Upper lobe of left lung (tissue), 6 donors: ENCODE measurements at regions not wholly inside any gene's neighbourhood (a gene's known extent, or its start where the extent isn't known, plus 50 kb on each side); places are given as distances from the start of the nearest gene placed in this dataset.

Source experiments
- ATAC-seq, 2 donors: fragments of 200-7000 bp; cut with Tn5 transposase; one replicate each; pipeline ENCODE4 v1.9.1; 2022; ENCODE audit warnings: mild to moderate bottlenecking in 2 of 2, moderate library complexity in 2 of 2; ENCODE audit not compliant: low FRiP score in 2 of 2
- DNase-seq, 2 donors: peaks; one replicate each; pipeline ENCODE4 v3.0.0-alpha.2; 2019 to 2020
- H3K27ac ChIP-seq, 4 donors: fragments of 200-600 bp; sonication (generic); one replicate each; pipeline ENCODE4 v1.5.1; 2016 to 2019
- H3K27me3 ChIP-seq, 4 donors: fragments of 200-600 bp; sonication (generic); one replicate each; pipeline ENCODE4 v1.5.1; 2017 to 2019
- H3K36me3 ChIP-seq, 4 donors: fragments of 200-600 bp; sonication (generic); one replicate each; pipeline ENCODE4 v1.5.1; 2016 to 2019
- H3K4me1 ChIP-seq, 4 donors: fragments of 200-600 bp; sonication (generic); one replicate each; pipeline ENCODE4 v1.5.1; 2018 to 2019
- H3K4me3 ChIP-seq, 4 donors: fragments of 200-600 bp; sonication (generic); one replicate each; pipeline ENCODE4 v1.5.1; 2017 to 2019; ENCODE audit warnings: mild to moderate bottlenecking in 2 of 4, moderate library complexity in 1 of 4
- H3K9me3 ChIP-seq, 4 donors: fragments of 200-600 bp; sonication (generic); one replicate each; pipeline ENCODE4 v1.5.1; 2018 to 2019
- EP300 ChIP-seq, 4 donors: sonication (generic); formaldehyde crosslinking; IDR thresholded peaks; one replicate each; pipeline ENCODE4 v1.5.1; 2017; ENCODE audit warnings: antibody characterized with exemption in 4 of 4, control low read depth in 2 of 4
- POLR2A ChIP-seq, 4 donors: fragments of 450-650 bp; IDR thresholded peaks; one replicate each; pipeline ENCODE4 v1.5.1; 2016 to 2017; ENCODE audit warnings: antibody characterized with exemption in 4 of 4, mild to moderate bottlenecking in 2 of 4
- POLR2AphosphoS5 ChIP-seq, 2 donors: sonication (generic); formaldehyde crosslinking; IDR thresholded peaks; one replicate each; pipeline ENCODE4 v1.5.1; 2017; ENCODE audit warnings: antibody characterized with exemption in 2 of 2
- WGBS, 2 donors: methylation state at CpG; one replicate each; pipeline ENCODE4 v1.1.5; 2017 to 2018; 5-methylcytosine and 5-hydroxymethylcytosine counted together
- TF ChIP-seq, protein P1 (sequence below), 6 experiments: fragments of 450-650 bp in 4 of 6; fragments of 200-600 bp in 2 of 6; sonication (generic) in 2 of 6; IDR thresholded peaks; one replicate each; pipeline ENCODE4 v1.5.1; 2016 to 2019; ENCODE audit warnings: antibody characterized with exemption in 6 of 6
- donor health status: DM: no; HTN: no; CAD: no; lungs with moderate emphysema.
- donor health status: DM: no; HTN: yes; CAD: no; lungs with severe emphysema.

DNA sequence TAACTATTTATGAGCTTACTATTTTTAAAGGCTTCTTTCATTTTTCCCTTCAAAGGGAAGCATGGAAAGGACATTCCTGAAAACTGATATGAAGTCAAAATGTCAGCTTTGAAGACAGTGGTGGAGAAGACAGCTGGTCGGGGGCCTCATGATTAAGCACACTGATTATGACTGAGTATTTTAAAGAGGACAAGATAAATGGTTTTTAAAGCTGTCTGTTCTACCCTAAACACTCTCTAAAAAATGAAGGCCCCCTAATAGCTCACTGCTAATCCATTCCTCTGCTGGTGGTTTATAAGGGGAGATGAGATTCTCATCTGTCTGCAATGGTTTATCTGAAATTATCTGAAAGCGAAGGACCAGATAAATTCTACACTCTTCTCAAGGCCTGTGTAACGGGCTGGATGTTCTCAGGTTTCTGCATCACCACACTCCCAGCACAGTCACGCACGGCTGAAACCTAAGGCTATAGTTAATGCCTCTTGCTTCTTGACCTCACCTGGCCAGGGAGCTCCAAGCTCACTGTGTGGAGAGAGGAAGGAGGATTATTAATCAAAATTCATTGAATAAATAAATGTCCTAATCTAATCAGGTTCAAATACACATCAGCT lies 86.9 kb upstream of the DOCK9 start:
- 91 to 92% methylated on average over 5 of the region's 5 CpGs for WGBS, 2 donors
- Histone ChIP-seq H3K4me1 (peaks cover 0 to 25% (median 15%) of the 10 kb centered on the region in 4 donors), H3K9me3 (no peaks in the 10 kb centered on the region), H3K27me3 (no peaks in the 10 kb centered on the region), H3K4me3 (no peak overlapping the region), H3K27ac (peak overlapping the region in 1 of 4 donors; percentile 40), H3K36me3 (no peaks in the 10 kb centered on the region)
- DNase-seq (no peak), ATAC-seq (no peak)
- TF ChIP-seq POLR2A (IDR thresholded peaks at IDR 0.05) (no peak), EP300 (IDR thresholded peaks at IDR 0.05) (no peak), POLR2AphosphoS5 (IDR thresholded peaks at IDR 0.05) (no peak)
- TF ChIP-seq, protein P1, sequence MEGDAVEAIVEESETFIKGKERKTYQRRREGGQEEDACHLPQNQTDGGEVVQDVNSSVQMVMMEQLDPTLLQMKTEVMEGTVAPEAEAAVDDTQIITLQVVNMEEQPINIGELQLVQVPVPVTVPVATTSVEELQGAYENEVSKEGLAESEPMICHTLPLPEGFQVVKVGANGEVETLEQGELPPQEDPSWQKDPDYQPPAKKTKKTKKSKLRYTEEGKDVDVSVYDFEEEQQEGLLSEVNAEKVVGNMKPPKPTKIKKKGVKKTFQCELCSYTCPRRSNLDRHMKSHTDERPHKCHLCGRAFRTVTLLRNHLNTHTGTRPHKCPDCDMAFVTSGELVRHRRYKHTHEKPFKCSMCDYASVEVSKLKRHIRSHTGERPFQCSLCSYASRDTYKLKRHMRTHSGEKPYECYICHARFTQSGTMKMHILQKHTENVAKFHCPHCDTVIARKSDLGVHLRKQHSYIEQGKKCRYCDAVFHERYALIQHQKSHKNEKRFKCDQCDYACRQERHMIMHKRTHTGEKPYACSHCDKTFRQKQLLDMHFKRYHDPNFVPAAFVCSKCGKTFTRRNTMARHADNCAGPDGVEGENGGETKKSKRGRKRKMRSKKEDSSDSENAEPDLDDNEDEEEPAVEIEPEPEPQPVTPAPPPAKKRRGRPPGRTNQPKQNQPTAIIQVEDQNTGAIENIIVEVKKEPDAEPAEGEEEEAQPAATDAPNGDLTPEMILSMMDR (IDR thresholded peaks at IDR 0.05): no peak

DNA sequence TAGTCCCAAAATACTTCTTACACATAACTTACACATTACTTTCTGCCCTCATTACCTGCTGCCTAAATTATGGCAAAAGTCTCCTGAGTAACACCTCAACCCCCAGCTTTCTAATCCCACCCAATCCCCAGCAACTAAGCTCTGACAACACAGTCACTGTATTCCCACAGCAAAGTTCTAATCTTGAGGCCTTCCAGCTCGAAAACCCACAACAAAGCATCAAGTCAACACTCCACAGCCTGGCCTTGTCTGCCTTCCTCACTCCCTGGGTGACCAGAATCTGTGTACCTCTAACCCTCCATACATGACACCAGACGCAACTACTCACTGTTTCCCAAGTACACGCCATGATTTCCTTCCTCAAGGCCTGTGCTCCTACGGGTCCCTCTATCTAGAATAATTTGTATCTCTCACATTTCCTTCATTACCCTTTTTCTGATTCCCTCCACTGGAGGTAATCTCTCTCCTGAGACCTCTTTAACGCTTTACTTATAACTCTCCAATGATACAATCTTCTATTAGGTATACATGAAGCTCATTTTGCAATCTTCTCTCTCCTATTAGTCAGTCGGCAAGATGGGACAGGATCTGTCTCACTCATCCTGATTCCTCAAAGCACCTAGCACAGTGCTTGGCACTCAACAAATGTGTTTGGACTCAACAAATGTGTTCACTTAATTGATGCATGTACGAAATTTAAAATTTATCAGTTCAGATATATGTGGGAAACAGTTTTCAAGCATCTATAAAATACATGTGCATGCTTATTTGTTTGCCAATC lies 87.6 kb upstream of the DOCK9 start:
- no peak overlapping the region for H3K4me3 ChIP-seq
- H3K36me3 ChIP-seq: no peaks in the 10 kb centered on the region
- H3K9me3 ChIP-seq: no peaks in the 10 kb centered on the region
- H3K27ac ChIP-seq: peak overlapping the region in 3 of 4 donors; percentile 26 to 40 (median 37)
- ATAC-seq: no peak
- H3K4me1 ChIP-seq: peaks cover 0 to 25% (median 15%) of the 10 kb centered on the region in 4 donors
- no peaks in the 10 kb centered on the region for H3K27me3 ChIP-seq
- 90% methylated on average over 7 of the region's 7 CpGs for WGBS, 2 donors
- no peak for DNase-seq
- TF ChIP-seq, protein P1 (IDR thresholded peaks at IDR 0.05): no peak
- TF ChIP-seq EP300 (IDR thresholded peaks at IDR 0.05): no peak
- TF ChIP-seq POLR2A (IDR thresholded peaks at IDR 0.05): no peak
- TF ChIP-seq POLR2AphosphoS5 (IDR thresholded peaks at IDR 0.05): no peak

DNA sequence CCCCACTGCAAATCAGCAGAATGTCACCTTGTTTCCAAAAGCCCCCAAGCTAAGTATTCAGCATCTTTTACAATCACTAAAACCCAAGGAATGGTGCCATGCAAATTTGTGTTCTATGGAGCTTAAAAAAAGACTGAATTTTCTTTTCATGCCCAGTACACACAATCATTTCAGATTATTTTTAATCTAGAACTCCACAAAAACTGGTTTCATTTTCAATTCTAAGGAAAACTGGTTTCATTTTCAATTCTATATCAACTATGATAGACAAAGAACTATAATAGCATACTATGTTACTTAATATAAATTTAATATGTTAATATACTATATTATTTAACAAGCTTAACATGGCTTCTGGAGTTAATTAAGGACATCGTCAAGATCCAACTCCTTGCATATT lies 88.4 kb upstream of the DOCK9 start:
- no peak overlapping the region for H3K4me3 ChIP-seq
- TF ChIP-seq EP300 (IDR thresholded peaks at IDR 0.05) (no peak), POLR2A (IDR thresholded peaks at IDR 0.05) (no peak), POLR2AphosphoS5 (IDR thresholded peaks at IDR 0.05) (no peak)
- TF ChIP-seq, protein P1 (IDR thresholded peaks at IDR 0.05): no peak
- ATAC-seq (no peak), DNase-seq (no peak)
- no peaks in the 10 kb centered on the region for H3K36me3 ChIP-seq
- peak overlapping the region in 2 of 4 donors; percentile 36 to 37 for H3K27ac ChIP-seq
- H3K27me3 ChIP-seq: no peaks in the 10 kb centered on the region
- peaks cover 0 to 25% (median 15%) of the 10 kb centered on the region in 4 donors for H3K4me1 ChIP-seq
- WGBS, 2 donors: 86 to 88% methylated on average over 1 of the region's 1 CpG
- H3K9me3 ChIP-seq: no peaks in the 10 kb centered on the region

DNA sequence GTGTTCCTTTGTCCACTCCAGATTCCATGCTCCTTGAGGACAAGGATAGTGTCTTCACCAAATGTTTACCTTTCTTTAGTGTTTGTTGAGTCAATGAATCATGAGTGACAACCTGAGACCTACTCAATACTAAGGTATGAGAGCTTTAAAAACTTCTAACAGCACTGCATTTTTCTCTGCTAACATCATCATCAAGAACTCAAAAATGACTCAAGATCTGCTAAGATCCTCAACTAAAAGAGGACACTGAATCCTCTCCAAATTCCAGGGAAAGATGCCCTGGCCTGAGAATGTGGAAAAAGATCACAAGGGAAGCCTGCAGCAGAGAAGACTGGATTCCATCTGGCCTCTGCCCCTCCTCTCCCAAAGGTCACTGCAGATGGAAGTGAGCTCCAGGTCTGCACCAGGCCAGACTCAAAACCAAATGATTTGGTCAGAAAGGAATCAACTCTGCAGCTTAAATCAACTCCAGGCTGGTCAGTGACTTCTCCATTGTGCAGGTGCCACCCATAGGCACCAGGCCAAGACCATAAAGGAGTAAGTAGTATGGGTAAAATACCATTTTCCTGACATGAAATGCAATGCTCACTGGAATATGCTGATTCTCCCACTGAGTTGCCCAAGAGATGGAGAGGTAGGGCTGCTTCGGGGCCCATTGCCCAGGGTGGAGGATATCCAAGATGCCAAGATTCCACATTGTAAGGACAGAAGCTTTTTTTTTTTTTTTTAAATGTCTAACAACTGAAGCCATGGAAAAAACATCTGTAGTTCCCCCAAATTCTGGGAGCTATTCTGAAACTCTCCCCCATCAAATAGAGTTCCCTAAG lies 89.5 kb upstream of the DOCK9 start:
- Histone ChIP-seq H3K27ac (no peak overlapping the region), H3K36me3 (no peaks in the 10 kb centered on the region), H3K4me1 (peaks cover 0 to 21% (median 15%) of the 10 kb centered on the region in 4 donors), H3K27me3 (no peaks in the 10 kb centered on the region), H3K4me3 (no peak overlapping the region), H3K9me3 (no peaks in the 10 kb centered on the region)
- WGBS, 2 donors: 100% methylated on average over 1 of the region's 1 CpG
- DNase-seq: no peak
- peak in 1 of 4 donors; percentile 15 for TF ChIP-seq EP300 (IDR thresholded peaks at IDR 0.05)
- TF ChIP-seq, protein P1 (IDR thresholded peaks at IDR 0.05): no peak
- ATAC-seq: peak in 1 of 2 donors; percentile 31
